HS-27A (cell line): ENCODE measurements at regions not wholly inside any gene's neighbourhood (a gene's known extent, or its start where the extent isn't known, plus 50 kb on each side); places are given as distances from the start of the nearest gene placed in this dataset.

ENCODE experiments used
- DNase-seq: peaks from one replicate; pipeline ENCODE4 v3.0.0-alpha.2; 2012; ENCODE audit warnings: low read depth, missing footprints

DNA sequence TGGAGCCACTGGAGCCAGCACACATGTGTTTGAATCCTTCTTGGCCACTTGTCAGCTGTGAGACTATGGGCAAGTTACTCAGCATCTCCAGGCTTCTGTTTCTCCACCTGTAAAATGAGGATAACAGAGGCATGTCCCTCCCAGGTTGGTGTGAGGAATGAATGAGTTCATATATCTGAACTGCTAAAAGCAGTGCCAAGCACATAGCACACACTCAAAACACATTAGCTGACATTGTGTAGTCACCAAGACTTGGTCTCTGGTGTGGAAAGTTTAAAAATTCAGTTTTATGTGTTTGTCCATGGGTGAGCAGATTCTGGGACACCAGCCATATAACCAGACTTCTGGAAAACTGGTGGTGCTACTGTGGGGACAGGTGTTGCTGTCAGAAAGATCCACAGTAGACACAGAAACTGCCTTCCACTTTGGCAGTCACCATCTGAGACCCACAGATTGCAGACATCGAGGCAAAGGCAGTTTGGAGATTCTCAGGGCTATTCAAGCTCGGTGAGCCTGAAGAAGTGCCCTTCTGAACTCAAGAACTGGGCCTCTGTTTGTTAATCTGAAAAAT is 115.8 kb downstream of the MRPL14 start:
- no peak for DNase-seq

DNA sequence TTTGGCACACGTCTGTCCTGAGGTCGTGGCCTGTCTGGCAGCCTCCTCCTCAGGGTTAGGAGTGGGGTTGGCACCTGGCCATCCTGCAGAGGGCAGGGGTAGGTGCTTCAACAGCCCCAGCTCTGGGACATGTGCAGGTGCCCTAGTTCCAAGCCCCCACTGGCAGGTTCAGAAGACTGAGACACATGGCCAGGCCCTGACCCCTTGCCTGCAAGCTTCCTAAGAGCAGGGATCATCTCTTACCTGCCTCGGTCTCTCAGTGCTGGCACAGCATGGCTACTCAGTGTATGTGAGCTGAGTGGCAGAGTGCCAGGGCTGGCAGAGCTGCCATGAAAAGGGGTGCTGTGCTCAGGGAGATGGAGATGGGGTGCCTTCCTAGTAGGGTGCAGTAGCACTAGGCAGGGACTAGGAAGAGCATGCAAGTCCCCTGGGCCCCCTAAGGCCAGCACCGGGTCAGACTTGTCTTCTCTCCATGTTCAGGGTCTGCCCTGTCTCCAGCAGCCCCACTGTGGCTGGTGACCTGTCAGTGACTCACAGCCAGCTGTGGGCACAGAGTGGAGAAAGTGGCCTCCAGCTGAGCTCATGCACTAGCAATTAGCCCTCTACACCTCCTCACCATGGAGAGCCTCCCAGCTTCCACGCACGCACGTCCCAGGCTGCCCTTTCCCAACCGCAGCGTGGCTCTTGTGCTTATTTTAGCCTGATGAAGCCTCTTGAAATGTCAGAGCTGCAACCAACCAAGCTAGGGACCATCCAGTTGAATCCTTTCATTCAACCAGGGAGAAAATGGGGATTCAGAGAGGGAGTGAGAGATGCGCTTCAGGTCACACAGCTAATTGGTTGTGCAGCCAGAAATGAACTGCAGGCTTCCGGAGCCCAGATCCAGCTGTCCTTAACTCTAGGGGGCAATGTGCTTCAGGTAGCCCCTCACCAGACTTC is 116.6 kb downstream of the MRPL14 start:
- peak; percentile 96 for DNase-seq

DNA sequence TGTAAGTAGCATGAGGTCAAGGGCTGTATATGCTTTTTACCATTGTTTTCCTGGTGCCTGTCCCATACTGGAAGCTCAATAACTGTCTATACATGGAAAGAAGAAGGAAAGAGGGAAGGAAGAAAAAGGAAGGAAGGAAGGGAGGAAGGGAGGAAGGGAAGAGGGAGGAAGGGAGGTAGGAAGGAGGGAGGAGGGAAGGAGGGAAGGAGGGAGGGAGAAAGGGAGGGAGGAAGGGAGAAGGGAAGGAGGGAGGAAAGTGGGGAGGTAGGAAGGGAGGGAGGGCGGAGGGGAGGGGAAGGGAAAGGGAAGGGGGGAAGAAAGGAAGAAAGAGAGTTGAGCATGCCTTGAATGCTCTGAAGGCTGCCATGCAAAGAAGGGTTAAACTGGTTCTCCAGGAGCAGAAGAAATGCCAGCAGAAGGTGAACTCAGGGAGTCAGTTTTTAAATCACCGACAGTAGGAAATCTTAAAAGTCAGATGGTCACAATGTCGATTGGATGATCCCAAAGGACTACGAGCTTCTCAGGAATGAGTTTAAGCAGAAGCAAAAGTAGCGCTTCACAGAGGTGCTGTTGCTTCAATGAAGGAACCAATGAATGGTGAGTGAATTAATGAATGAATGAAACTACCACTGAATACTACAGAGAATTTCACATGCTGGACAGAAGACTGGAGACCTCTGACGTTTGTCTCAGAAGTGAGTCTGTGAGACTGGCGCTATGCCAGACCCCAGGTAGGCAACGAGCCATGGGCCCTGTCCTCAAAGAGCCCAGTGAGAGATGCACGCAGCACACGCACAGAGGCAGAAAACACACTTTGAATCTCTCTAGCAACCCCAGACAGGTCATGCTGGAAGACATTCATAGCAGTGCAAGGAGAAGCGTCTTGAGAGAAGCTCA is 117.6 kb downstream of the MRPL14 start:
- no peak for DNase-seq

DNA sequence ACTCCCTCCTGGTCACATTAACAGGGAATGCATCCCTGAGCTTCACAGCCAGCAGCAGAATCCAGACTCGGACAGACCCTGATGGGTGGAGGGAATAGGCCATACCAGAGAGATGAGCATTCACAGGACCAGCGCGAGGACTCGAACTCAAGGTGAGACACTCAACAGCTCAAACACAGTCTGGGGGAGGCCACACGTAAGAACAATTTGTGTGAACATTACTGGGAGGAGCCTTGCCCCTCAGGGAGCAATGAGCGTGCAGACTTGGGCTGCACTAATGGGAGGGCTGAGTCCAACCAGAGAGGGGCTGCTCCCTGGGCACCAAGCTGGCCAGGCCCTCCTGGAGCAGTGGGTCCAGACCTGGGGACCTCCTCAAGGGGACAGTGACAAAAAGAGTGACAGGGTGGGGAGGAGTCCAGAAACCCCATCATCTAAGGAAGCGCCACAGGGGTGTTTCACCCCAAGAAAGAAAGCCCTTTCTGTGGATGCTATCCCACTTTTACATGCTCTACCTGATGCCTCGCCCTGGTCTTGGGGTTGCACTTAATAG is 118.4 kb downstream of the MRPL14 start:
- no peak for DNase-seq

DNA sequence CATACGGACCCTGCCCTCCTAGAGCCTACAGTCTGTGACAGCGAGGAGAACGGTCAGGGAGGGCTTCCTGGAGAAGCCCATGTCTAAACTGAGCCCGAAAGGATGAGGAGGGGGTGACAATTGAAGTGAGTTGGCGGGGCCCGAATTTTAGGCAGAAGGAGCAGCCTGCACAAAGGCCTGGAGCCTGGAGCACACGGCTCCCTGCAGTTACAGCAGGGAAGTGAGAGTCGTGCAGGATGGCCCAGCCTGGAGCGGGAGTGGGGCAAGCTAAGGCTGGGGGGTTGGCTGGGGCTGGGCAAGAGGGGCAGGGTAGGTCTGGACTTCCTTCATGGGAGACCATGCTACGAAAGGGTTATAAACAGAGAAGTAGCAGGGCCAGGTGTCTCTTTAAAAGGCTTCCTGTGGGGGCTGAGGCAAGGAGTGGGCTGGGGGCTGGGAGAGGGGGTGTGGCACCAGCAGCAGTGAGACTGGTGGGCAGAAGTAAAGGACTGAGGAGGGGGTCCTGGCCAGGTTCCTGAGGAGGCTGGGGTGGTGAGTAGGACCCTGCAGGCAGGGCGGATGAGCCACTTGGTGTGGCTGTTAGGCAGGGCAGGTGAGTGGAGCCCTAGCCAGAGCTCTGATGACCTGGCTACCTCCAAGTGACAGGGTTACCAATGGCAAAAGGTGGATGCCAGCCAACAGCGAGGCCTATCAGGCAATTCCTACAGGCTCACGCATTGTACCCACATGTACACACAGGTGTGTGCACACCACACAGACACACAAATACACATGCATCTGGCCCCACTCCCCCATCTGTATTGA is 119.2 kb downstream of the MRPL14 start:
- no peak for DNase-seq

DNA sequence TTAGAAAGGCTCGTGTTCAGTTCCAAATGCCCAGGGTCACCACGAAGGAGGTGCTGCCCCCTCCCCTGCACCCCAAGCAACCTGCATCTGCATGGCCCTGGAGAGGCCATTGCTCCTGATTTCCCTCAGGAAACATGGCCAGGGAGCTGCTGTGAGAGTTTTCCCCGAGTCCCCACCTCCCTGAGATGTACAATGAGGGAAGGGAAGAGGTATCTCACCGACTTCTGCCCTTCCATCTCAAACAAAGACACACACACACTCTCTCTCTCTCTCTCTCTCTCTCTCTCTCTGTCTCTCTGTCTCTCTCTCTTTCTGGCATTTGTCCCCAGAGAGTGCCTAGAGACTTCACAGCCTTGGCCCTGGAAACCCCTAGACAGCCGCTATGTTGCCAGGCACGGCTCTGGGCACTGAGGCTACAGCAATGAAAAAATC is 120.4 kb downstream of the MRPL14 start:
- no peak for DNase-seq

DNA sequence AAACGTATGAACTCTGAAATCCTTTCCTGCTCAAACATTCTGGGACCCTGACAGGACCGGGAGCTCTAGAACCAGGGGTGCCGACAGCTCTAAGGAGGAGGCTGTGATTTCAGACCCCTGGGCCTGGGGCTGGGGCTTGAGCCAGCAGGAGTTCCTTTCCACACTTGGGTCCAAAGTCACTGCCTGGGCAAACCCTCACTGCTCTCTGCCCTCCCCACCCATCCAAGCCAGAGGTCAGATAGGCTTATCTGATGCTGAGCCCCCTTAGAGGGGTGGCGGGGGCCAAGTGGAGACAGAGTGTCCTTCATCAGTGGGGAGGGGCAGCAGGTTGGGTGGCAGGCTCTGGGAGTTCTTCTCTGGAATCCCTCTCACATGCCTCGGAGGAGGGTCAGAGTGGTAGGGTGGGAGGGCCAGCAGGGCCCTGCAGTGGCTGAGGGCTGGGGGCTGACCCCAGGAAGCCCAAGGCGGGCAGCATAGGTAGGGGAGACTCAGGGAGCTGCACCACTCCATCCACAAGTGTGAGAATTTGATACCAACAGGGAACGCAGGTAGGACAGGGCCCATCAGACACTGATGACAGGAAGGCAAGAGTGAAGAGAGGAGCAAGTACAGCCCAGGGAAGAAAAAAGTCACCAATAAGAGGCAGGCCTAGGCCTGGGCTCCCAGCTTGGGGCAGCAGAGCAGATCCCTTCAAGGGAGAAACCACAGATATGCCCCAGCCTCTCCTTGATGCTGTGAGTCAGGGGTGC is 121.0 kb downstream of the MRPL14 start:
- no peak for DNase-seq

DNA sequence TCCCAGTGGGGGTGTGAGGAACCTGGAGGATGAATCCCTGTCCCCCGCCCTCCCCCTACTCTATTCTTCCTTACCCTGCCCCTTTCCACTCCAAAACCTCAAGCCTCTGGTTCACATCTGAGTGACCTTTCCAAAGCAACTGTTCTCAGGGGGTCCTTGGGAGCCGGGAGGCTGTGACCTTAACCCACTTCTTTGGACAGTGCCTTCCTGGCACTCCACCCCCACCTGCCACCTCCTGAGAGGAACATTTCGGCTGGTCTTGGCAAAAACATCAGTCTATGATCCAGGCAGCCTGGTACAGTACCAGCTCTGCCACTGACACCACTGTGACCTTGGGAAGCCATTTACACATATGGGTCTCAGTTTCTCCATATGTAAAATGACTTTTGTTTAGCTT is 121.7 kb downstream of the MRPL14 start:
- DNase-seq = no peak

DNA sequence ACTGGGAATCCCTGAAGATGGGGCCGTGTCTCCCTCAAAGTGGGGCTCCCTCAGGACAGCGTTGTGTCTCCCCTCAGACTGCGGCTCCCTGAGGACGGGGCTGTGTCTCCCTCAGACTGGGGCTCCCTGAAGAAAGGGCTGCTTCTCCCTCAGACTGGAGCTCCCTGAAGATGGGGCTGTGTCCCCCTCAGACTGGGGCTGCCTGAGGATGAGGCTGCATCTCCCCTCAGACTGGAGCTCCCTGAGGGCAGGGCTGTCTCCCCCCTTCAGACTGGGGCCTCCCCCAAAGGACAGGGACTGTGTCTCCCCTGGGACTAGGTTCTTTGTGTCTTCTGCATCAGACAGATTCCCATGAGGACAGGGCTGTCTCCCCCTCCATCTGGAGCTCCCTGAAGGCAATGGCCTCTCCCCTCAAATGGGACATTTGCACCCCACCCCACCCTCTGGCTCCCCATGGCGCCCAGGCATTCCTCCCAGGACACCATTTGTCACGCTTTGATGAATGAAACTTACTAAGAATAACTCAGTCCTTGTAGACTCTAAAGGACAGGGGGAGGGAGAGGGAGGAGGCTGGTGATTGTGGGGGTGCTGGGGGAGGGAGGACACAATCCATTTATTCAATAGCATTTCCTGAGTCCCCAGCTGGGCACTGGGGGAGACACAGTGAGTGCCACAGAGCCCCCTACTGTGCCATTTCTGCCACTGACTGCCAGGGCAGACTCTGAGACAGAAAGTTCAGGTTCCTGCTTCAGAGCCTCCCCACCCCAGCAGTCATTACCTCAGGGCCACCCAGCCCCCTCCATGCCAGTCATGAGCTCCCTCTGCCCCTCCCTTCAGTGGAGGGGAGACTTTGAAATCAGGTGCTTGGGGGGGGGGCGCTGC is 122.4 kb downstream of the MRPL14 start:
- DNase-seq = no peak

DNA sequence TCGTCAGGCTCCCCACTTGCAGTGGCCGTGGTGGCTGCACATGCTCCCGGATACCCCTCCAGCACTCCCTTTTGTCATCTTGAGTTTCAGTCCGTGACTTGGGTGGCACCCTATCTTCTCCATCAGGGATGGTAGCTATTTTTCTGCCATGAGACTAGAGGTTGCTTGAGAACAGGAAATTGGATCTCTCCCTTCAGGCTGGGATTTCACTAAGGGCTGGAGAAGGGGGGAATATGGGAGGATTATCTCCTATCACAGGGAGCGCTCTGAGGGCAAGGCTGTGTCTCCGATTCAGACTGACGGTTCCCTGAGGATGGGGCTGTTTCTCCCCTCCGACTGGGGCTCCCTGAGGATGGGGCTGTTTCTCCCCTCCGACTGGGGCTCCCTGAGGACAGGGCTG is 123.1 kb downstream of the MRPL14 start:
- no peak for DNase-seq

DNA sequence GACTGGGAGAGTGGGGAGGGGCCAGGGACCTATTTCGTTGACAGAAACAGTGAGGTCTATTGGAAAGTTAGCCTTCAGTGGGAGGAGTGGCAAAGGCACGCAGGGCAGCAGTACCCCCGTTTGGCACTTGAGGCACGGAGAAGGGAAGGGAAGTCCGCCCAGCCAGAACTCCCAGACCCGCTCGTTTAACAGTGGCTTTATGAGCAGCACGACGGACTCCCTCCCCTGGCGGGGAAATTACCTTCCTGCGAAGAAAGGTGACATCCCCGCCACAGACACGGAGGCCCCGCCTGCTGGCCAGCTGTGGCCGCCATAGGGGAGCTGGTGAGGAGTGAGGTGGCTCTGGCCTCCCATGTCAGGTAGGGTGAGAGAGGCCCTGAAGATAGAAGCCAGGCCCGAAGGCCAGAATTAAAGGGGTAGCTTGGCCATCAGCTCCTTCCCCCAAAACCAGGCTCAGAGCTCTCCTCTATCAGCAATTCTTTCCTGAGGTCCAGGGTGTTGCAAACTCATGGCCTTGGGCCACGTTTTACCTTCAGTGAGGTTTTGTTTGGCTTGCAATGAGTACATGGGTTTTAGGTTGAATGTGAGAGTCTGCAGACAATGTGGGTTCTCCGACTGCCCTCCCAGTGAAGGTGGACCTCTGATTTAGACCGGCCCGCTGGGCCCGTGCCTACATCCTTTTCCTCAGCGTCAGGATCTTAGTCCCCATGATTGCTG is 123.7 kb downstream of the MRPL14 start:
- no peak for DNase-seq

DNA sequence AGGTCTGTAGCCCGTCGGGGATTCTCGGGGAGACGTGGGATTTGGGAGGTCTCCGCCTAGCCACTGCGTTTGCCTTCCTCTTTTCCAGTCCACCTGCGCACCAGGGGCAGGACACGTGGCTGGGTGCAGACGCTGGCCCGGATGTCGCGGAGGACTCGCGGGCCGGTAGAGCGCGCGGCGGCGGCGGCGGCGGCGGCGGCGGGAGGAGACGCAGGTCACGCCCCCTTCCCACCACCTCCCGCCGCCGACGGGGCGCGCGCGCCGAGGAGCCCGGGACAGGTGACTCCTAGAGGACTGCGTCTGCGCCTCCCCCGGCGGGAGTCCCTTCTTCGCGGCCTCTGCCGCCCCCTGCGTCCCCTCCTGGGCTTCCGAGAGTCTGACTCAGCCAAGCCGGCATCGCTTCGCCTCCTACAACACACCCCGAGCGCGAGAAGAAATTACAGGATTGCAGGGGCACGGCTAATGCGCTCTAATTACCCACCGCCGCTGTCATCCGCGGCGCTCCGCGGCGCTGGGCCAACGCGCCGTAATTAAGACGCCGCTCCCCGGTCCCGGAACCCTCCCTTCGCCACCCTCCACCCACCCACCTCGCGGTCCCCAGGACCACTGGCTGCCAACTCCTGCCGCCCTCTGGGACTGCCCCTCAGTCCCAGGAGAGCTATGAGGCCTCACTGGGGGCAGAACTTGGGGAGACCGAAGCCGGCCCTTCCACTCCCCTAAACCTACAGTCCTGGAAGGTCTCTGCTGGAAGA is 124.5 kb downstream of the MRPL14 start:
- no peak for DNase-seq

DNA sequence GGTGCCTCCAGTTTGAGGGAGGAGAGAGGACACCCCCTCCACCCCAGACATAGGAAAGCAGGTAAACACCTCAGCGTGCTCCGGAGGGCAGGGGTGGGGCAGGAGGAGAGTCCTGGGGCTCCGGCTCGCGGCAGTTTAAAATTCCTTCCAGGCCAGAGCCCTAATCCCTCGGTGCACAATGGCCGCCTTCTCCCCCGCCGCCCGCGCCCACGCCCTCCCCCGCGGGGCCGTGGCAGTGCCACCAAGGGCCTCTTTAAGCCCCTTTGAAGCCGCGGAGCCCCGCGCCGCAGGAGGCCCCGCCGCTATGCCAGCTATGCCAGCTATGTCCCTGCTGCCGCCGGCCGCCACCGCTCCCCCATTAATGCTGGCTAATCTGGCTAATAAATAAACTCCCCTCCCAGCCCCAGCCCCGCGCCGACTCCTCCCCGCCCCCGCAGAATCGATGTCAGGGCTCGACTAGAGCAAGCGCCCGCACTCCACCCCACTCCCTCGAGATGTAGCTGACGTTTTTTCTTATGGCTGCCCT is 125.1 kb downstream of the MRPL14 start:
- DNase-seq = no peak

DNA sequence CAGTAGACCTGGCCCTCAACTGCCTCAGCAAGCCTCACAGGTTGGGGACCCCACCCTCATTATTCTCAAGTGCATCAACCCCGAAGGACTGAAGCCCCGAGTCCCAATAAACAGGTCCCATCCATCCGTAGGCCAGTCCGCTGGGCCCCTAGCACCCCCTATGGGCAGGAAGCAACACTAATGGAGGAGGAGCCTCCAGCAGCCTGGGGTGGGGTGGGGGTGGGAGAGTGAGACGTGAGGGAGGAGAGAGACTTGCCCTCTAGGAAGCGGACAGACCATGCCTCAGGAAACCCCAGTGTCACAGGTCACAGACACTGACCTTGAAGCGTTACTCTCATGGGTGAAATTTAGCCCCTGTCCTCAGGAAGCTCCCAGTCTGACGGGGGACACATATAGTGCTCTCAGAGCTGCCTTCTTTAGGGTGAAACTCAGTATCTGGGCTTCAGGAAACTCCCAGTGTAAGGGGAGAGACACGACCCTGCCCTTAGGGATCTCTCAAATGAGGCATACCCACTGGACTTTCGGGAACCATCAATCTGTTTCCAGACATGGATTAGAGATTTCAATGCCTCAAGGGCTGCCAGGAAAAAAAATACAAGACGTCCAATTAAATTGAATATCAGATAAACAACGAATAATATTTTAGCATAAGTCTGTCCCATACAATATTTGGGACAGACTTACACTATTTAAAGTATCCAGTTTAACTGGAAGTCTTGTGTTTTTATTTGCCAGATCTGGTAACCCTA is 125.8 kb downstream of the MRPL14 start:
- no peak for DNase-seq

DNA sequence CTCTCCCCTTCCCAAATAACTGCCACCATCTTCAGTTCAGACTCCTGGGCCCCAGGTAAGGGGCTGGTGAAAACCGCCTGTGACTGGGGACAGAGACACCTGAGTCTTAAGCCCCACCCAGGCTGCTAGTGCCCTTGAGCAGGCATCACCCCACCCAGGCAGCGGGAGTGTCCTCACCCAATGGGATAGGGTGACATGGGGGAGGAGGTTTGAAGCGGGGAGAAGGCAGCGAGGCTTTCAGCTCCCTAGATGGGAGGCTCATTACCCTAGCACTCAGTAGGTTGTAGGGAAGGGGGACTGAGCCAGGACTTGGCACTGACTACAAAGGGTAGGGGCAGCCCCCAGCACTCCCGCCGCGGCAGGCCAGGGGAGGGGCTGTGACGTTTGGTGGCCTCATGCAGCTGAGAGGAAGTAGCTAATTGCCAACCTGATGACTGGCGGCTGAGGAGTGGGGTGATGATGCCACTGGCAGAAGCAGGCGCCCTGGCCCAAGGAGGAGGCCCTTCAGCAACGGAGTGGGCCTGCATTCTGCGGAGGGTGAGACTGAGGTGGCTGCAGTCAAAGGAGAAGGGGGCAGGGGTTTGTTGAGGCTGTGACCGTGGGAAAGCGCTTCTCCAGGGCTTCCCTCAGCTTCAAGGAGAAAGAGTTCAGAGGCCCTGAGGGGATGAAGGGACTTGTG is 126.9 kb downstream of the MRPL14 start:
- DNase-seq = no peak

DNA sequence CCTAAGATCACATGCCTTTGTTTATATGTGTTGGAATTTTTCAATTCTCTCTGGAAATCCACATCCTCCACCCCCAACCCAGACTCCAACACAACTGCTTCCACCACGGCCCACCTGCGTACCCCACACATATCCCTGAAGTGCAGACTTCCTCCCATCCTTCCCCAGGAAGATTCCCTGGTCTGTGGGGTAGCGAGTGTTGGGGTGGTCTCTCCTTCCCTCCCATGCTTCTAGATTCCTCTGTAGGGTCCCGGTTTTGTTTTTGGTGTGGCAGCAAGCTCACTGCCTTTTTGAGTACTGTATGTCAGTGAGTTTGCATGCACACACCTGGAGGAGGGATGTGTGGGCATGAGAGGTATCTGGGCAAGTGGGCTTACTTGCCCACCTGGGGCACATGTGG is 127.6 kb downstream of the MRPL14 start:
- DNase-seq = no peak
